ENCODE measurements at regions not wholly inside any gene's neighbourhood (a gene's known extent, or its start where the extent isn't known, plus 50 kb on each side); places are given as distances from the start of the nearest gene placed in this dataset.

- H3K4me1 ChIP-seq = no peaks in the 10 kb centered on the region
- H3K27me3 ChIP-seq (ENCODE audit: control insufficient read depth, insufficient read depth, low read length) = no peaks in the 10 kb centered on the region
- no peak overlapping the region for H3K27ac ChIP-seq
- no peak overlapping the region for H3K4me3 ChIP-seq (ENCODE audit: low read depth, low read length)
- H2AFZ ChIP-seq = no peak overlapping the region
- H3K79me2 ChIP-seq = no peaks in the 10 kb centered on the region
- no peaks in the 10 kb centered on the region for H3K36me3 ChIP-seq (ENCODE audit: control insufficient read depth, insufficient read depth, low read length)
- no peak overlapping the region for H3K4me2 ChIP-seq (ENCODE audit: low read length)
- H3K9me3 ChIP-seq (ENCODE audit: control insufficient read depth, low read length) = no peaks in the 10 kb centered on the region
- no peak overlapping the region for H3K9ac ChIP-seq
- no peak for TF ChIP-seq CTCF (IDR thresholded peaks at IDR 0.05)
Measured at GRCh38 chr2:118242216-118242615, 153.9 kb downstream of the INSIG2 start.

- Histone ChIP-seq H3K9me3 (ENCODE audit: control insufficient read depth, low read length) (no peaks in the 10 kb centered on the region), H3K4me1 (no peaks in the 10 kb centered on the region), H3K36me3 (ENCODE audit: control insufficient read depth, insufficient read depth, low read length) (no peaks in the 10 kb centered on the region), H3K9ac (no peak overlapping the region), H3K4me2 (ENCODE audit: low read length) (no peak overlapping the region), H3K79me2 (no peaks in the 10 kb centered on the region), H3K27me3 (ENCODE audit: control insufficient read depth, insufficient read depth, low read length) (no peaks in the 10 kb centered on the region), H3K27ac (no peak overlapping the region), H2AFZ (no peak overlapping the region), H3K4me3 (ENCODE audit: low read depth, low read length) (no peak overlapping the region)
- no peak for TF ChIP-seq CTCF (IDR thresholded peaks at IDR 0.05)
Measured at GRCh38 chr2:118241128-118241527, 152.9 kb downstream of the INSIG2 start.

DNA sequence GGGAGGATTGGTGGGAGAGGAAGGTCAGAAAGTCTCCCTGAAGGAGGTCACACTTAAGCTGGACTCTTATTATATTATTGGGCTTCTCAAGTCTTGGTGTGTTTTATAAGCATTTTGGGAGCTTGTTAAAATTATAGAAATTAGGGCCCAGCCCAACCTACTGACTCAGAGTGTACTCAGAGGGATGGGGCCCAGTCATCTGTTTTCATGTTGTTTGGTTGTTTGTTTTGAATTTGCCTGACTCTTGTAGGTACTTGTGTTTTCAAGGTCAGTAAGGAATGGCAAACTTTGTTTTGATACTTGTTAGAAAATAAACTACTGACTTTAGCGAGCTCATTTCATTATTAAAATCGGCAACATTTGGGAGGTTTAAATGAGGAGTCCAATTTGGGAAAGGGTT lies 152.0 kb downstream of the INSIG2 start:
- Histone ChIP-seq H3K79me2 (no peaks in the 10 kb centered on the region), H3K9me3 (ENCODE audit: control insufficient read depth, low read length) (no peaks in the 10 kb centered on the region), H2AFZ (no peak overlapping the region), H3K36me3 (ENCODE audit: control insufficient read depth, insufficient read depth, low read length) (no peaks in the 10 kb centered on the region), H3K4me3 (ENCODE audit: low read depth, low read length) (no peak overlapping the region), H3K4me2 (ENCODE audit: low read length) (no peak overlapping the region), H3K27ac (no peak overlapping the region), H3K27me3 (ENCODE audit: control insufficient read depth, insufficient read depth, low read length) (no peaks in the 10 kb centered on the region), H3K9ac (no peak overlapping the region), H3K4me1 (no peaks in the 10 kb centered on the region)
- TF ChIP-seq CTCF (IDR thresholded peaks at IDR 0.05) = no peak

DNA sequence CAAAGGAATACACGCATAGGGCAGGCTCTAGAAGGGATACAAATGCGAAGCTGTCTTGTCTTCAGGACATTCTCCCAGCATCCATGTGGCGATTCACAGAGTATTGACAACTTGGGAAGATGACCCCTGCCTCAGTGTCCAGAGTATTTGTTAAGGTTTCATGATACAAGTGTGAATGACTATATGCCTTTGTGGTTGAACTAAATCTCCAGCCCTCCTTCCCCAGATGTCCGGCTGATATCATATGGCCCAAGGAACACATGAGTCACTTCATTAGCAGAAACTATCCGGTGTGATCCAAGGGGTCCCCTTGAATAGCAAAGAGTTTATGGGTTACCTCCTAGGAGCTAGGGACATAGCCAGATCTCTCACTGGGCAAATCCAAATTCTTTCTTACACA lies 151.0 kb downstream of the INSIG2 start:
- H2AFZ ChIP-seq = no peak overlapping the region
- no peaks in the 10 kb centered on the region for H3K27me3 ChIP-seq (ENCODE audit: control insufficient read depth, insufficient read depth, low read length)
- no peaks in the 10 kb centered on the region for H3K36me3 ChIP-seq (ENCODE audit: control insufficient read depth, insufficient read depth, low read length)
- no peak for TF ChIP-seq CTCF (IDR thresholded peaks at IDR 0.05)
- no peaks in the 10 kb centered on the region for H3K9me3 ChIP-seq (ENCODE audit: control insufficient read depth, low read length)
- H3K27ac ChIP-seq = no peak overlapping the region
- H3K4me1 ChIP-seq = no peaks in the 10 kb centered on the region
- no peak overlapping the region for H3K9ac ChIP-seq
- H3K4me3 ChIP-seq (ENCODE audit: low read depth, low read length) = no peak overlapping the region
- H3K4me2 ChIP-seq (ENCODE audit: low read length) = no peak overlapping the region
- H3K79me2 ChIP-seq = no peaks in the 10 kb centered on the region

GRCh38 chr2:118237451-118237850 lies 149.2 kb downstream of the INSIG2 start:
- Histone ChIP-seq H3K9me3 (ENCODE audit: control insufficient read depth, low read length) (no peaks in the 10 kb centered on the region), H3K27me3 (ENCODE audit: control insufficient read depth, insufficient read depth, low read length) (no peaks in the 10 kb centered on the region), H3K4me1 (no peaks in the 10 kb centered on the region), H3K79me2 (no peaks in the 10 kb centered on the region), H3K4me2 (ENCODE audit: low read length) (no peak overlapping the region), H3K4me3 (ENCODE audit: low read depth, low read length) (no peak overlapping the region), H3K27ac (no peak overlapping the region), H3K9ac (no peak overlapping the region), H3K36me3 (ENCODE audit: control insufficient read depth, insufficient read depth, low read length) (no peaks in the 10 kb centered on the region), H2AFZ (no peak overlapping the region)
- TF ChIP-seq CTCF (IDR thresholded peaks at IDR 0.05) = no peak

Measured in parathyroid adenoma (tissue), 2 donors.